IPS DF 6.9 (cell line): ENCODE measurements at regions not wholly inside any gene's neighbourhood (a gene's known extent, or its start where the extent isn't known, plus 50 kb on each side); places are given as distances from the start of the nearest gene placed in this dataset.

Experiments
- DNase-seq: peaks from one replicate; pipeline ENCODE4 v3.0.0-alpha.2; 2013; ENCODE audit warnings: low read depth, low spot score
- H3K27ac ChIP-seq: one replicate; pipeline ENCODE4 v1.5.1; 2013; ENCODE audit warnings: low read length, control low read depth
- H3K27me3 ChIP-seq: 2 replicates; pipeline ENCODE4 v1.6.1; 2013; ENCODE audit warnings: mild to moderate bottlenecking, low read length; ENCODE audit not compliant: control insufficient read depth, insufficient read depth
- H3K36me3 ChIP-seq: 2 replicates; pipeline ENCODE4 v1.6.1; 2013; ENCODE audit warnings: low read length; ENCODE audit not compliant: control insufficient read depth, insufficient read depth
- H3K4me1 ChIP-seq: 2 replicates; pipeline ENCODE4 v1.6.1; 2013; ENCODE audit warnings: low read length; ENCODE audit not compliant: control insufficient read depth, insufficient read depth
- H3K4me3 ChIP-seq: 2 replicates; pipeline ENCODE4 v1.5.1; 2013; ENCODE audit warnings: mild to moderate bottlenecking, low read length
- H3K9me3 ChIP-seq: 2 replicates; pipeline ENCODE4 v1.6.1; 2013; ENCODE audit warnings: low read length, inconsistent platforms; ENCODE audit not compliant: control insufficient read depth, insufficient read depth
- WGBS: extraction: QIAGEN DNeasy Blood & Tissue Kit; methylation state at CpG from one replicate; pipeline ENCODE4 v1.1.7; 2013; ENCODE audit warnings: mixed read lengths, missing lambda C conversion rate; ENCODE audit not compliant: insufficient read length, insufficient coverage; 5-methylcytosine and 5-hydroxymethylcytosine counted together

DNA sequence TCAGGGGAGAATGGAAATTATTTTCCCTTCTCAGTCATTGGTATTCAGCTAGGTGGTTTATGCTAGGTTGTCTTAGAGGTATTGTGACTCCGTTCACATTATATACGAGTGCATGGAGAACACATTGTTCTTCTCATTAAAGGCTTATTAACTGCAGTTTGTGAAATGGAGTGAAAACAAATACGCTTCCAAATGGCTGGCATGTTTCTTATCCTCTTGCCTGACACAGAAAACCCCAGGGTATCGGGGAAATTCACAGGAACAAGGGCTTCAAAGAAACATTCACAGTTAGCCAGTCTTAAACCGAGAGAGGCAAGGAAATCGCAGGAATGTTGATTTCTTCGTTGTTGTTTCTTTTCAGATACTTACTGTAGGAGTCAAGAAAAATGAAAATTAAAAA, 1047.9 kb upstream of the RBFOX1 start:
- H3K4me3 ChIP-seq = no peak overlapping the region
- H3K9me3 ChIP-seq = no peaks in the 10 kb centered on the region; the same call in 1 of the 2 replicates
- H3K36me3 ChIP-seq = no peaks in the 10 kb centered on the region
- no peaks in the 10 kb centered on the region for H3K27me3 ChIP-seq
- no peak for DNase-seq
- no CpG with 5 or more reads among the region's 7 CpGs for WGBS
- H3K4me1 ChIP-seq = no peaks in the 10 kb centered on the region
- no peak overlapping the region for H3K27ac ChIP-seq

DNA sequence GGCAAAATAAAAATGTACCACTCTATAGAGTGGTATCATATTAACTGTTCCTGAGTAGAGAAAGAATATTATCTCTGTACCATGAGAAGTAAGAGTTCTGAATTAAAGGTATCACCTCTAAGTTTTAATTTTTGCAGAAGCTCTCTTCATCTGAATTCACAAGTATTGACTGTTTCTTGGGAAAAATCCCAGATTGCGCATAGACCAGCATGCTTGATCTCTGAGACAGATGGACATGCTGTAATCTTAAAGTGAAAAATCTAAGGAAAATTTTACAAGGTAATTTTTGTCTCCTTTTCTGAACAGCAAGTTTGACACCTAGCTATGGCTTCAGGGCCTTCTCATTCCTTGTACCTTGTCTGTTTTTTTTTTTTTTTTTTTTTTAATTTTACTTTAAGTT, 1050.7 kb upstream of the RBFOX1 start:
- H3K4me3 ChIP-seq = no peak overlapping the region
- DNase-seq = no peak
- H3K9me3 ChIP-seq = no peaks in the 10 kb centered on the region; the same call in 1 of the 2 replicates
- no peaks in the 10 kb centered on the region for H3K36me3 ChIP-seq
- no peaks in the 10 kb centered on the region for H3K4me1 ChIP-seq
- no peak overlapping the region for H3K27ac ChIP-seq
- WGBS = no CpG with 5 or more reads among the region's 1 CpG
- H3K27me3 ChIP-seq = no peaks in the 10 kb centered on the region

DNA sequence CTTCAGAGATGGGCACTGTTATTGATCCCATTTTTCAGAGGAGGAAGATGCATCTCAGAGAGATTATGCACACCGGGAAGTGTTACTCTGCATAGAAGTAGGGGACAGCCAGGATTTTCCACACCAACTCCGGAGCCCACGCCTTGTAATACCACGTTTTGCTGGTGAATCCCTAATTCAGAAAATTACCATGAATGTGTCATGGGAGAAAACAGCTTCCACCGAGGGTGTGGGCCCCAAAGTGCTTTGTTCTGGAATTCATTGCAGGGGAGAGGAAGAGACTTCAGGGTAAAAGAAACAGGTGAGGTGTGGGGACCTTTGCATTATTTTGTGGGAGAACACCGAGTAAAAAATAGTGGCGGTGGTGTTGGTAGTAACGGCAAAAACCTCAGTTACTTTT, 1051.4 kb upstream of the RBFOX1 start:
- no CpG with 5 or more reads among the region's 8 CpGs for WGBS
- Histone ChIP-seq H3K4me3 (no peak overlapping the region), H3K36me3 (no peaks in the 10 kb centered on the region), H3K27me3 (no peaks in the 10 kb centered on the region), H3K9me3 (no peaks in the 10 kb centered on the region), H3K4me1 (no peaks in the 10 kb centered on the region), H3K27ac (no peak overlapping the region)
- DNase-seq = no peak

DNA sequence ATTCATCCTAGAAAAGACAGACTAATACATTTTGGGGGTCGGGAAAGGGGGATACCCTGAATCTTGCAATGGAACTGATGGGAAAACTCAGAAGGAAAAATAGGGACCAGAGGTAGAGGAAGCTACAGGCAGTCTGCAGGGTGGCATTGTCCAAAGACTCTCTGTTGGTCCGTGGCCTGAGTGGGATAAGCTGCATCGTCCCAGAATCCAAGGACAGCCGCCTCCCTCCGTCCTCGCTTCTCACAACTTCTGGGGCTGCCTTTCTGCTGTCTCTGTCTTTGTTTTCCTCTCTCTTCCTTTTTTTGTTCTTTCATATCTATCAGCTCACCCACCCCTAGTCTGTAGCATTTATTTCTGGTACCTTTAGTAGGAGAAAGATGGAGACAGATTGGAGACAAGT, 1052.6 kb upstream of the RBFOX1 start:
- DNase-seq = no peak
- no peak overlapping the region for H3K4me3 ChIP-seq

GRCh38 chr16:6279286-6279685, 1053.4 kb upstream of the RBFOX1 start:
- no CpG with 5 or more reads among the region's 3 CpGs for WGBS
- no peak overlapping the region for H3K27ac ChIP-seq
- no peaks in the 10 kb centered on the region for H3K4me1 ChIP-seq
- H3K4me3 ChIP-seq = no peak overlapping the region
- DNase-seq = no peak
- H3K36me3 ChIP-seq = no peaks in the 10 kb centered on the region
- no peaks in the 10 kb centered on the region for H3K9me3 ChIP-seq
- no peaks in the 10 kb centered on the region for H3K27me3 ChIP-seq

More for the DNA sequence above, 1052.6 kb upstream of the RBFOX1 start:
- H3K4me1 ChIP-seq = no peaks in the 10 kb centered on the region
- no peaks in the 10 kb centered on the region for H3K27me3 ChIP-seq
- no CpG with 5 or more reads among the region's 6 CpGs for WGBS
- H3K9me3 ChIP-seq = no peaks in the 10 kb centered on the region
- H3K36me3 ChIP-seq = no peaks in the 10 kb centered on the region
- no peak overlapping the region for H3K27ac ChIP-seq

DNA sequence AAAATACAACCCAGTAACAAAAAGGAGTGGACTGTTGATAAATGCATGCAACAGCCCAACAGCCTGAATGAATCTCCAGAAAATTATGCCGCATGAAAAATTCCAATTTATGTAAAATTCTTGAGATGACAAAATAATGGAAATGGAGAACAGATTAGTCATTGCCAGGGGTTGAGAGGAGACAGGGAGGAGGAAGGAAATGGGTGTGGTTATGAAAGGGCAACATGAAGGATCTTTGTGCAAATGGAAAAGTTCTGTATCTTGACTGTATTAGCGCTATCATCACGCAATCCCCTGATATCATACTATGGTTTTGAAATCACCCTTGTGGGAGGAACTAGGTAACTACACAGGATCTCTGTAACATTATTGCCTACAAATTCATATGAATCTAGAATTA, 1058.3 kb upstream of the RBFOX1 start:
- no peak for DNase-seq
- Histone ChIP-seq H3K9me3 (no peaks in the 10 kb centered on the region), H3K36me3 (no peaks in the 10 kb centered on the region), H3K27ac (no peak overlapping the region), H3K27me3 (no peaks in the 10 kb centered on the region), H3K4me3 (no peak overlapping the region), H3K4me1 (no peaks in the 10 kb centered on the region)
- WGBS = no CpG with 5 or more reads among the region's 3 CpGs

GRCh38 chr16:6267682-6268081, 1065.0 kb upstream of the RBFOX1 start:
- no peaks in the 10 kb centered on the region for H3K4me1 ChIP-seq
- no peak overlapping the region for H3K27ac ChIP-seq
- no CpG with 5 or more reads among the region's 3 CpGs for WGBS
- no peak for DNase-seq
- no peaks in the 10 kb centered on the region for H3K27me3 ChIP-seq
- no peaks in the 10 kb centered on the region for H3K9me3 ChIP-seq
- H3K36me3 ChIP-seq = no peaks in the 10 kb centered on the region
- H3K4me3 ChIP-seq = no peak overlapping the region

GRCh38 chr16:6266703-6267102, 1065.9 kb upstream of the RBFOX1 start:
- Histone ChIP-seq H3K27ac (no peak overlapping the region), H3K4me1 (no peaks in the 10 kb centered on the region), H3K36me3 (no peaks in the 10 kb centered on the region), H3K27me3 (no peaks in the 10 kb centered on the region), H3K9me3 (no peaks in the 10 kb centered on the region), H3K4me3 (no peak overlapping the region)
- no CpG with 5 or more reads among the region's 2 CpGs for WGBS
- no peak for DNase-seq

DNA sequence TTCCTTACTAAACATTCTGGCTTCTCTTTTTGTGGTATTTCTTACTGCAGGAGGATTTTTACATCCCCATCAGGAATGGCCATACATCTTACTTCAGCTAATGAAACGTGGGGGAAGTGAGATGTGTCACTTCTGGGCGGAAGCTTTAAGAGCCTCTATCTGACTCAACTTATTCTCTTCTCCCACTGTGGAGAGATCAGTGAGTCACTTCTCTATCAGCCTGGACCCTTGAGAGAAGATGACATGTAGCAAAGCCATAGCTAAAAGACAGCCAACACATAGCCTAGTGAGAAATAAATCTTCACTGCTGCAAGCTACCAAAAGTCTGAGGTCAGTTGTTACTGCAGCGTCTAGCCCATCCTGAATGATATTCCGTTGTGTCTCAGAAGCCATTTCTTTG, 1066.7 kb upstream of the RBFOX1 start:
- no peak overlapping the region for H3K27ac ChIP-seq
- H3K27me3 ChIP-seq = no peaks in the 10 kb centered on the region
- WGBS = no CpG with 5 or more reads among the region's 4 CpGs
- H3K9me3 ChIP-seq = no peaks in the 10 kb centered on the region; the same call in 1 of the 2 replicates
- no peaks in the 10 kb centered on the region for H3K4me1 ChIP-seq
- no peak for DNase-seq
- H3K36me3 ChIP-seq = no peaks in the 10 kb centered on the region
- H3K4me3 ChIP-seq = no peak overlapping the region

DNA sequence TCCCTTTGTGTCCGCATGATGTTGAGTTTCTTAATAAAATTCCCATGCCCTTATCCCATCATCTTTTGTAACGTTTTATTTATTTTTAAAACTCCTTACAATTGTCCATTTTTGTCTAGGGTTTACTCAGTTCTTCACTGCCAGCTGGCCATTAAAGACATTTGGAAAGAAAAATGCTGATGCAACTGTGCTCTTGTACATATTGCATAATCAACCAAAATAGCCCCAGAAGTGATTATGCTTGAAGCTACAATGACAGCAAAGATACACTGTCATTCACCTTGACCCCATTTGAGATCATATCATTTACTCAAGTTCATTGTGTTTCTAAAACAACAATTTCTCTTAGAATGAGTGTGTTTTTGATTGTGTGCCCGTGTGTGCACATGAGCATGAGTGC, 1074.6 kb upstream of the RBFOX1 start:
- DNase-seq = no peak
- H3K27me3 ChIP-seq = no peaks in the 10 kb centered on the region
- no CpG with 5 or more reads among the region's 3 CpGs for WGBS
- no peaks in the 10 kb centered on the region for H3K36me3 ChIP-seq
- no peak overlapping the region for H3K4me3 ChIP-seq
- H3K9me3 ChIP-seq = no peaks in the 10 kb centered on the region; the same call in 1 of the 2 replicates
- H3K27ac ChIP-seq = no peak overlapping the region
- no peaks in the 10 kb centered on the region for H3K4me1 ChIP-seq

DNA sequence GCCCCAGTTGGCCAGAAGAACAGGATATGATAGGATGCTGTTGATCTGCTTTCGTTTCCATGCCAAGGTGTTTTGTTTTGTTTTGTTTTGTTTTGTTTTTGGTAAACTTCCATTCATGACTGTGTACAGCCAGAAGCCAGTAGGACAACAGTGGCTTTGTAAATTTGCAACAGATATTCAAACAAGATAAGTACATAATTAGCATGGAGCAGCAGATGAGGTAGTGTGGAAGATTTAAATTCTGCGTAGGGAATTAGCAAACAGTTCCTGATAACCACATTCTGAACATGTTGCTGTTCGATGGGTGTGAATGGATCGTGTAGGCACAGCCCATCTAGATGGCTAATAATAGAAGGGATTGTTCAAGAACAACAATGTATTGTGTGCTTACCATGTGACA, 1080.1 kb upstream of the RBFOX1 start:
- Histone ChIP-seq H3K36me3 (no peaks in the 10 kb centered on the region), H3K4me3 (no peak overlapping the region), H3K27me3 (no peaks in the 10 kb centered on the region), H3K4me1 (no peaks in the 10 kb centered on the region), H3K27ac (no peak overlapping the region), H3K9me3 (no peaks in the 10 kb centered on the region; the same call in 1 of the 2 replicates)
- DNase-seq = no peak
- WGBS = no CpG with 5 or more reads among the region's 4 CpGs
